Muscle of back (tissue), 3 donors: ENCODE measurements at regions not wholly inside any gene's neighbourhood (a gene's known extent, or its start where the extent isn't known, plus 50 kb on each side); places are given as distances from the start of the nearest gene placed in this dataset.
"Not testable (repeated sequence)": the region's sequence is repeated elsewhere in the genome, so short reads cannot be mapped to it uniquely, and the experiment has no call there.

ENCODE experiments used
- DNase-seq, 3 donors: peaks; one replicate each; pipeline versions ENCODE4 v3.0.0 to v3.0.0-alpha.2; 2013

GRCh38 chr10:6737080-6737641, 157.1 kb upstream of the PRKCQ start:
- DNase-seq: peak in 2 of 3 donors; percentile 28

- DNase-seq: no peak
These were observed 154.2 kb upstream of the PRKCQ start for GRCh38 chr10:6734286-6734685.

- peak in 2 of 3 donors; percentile 72 to 86 for DNase-seq
These were observed 149.8 kb upstream of the PRKCQ start for GRCh38 chr10:6729861-6730344.

GRCh38 chr10:6729071-6729774, 149.1 kb upstream of the PRKCQ start:
- peak in 2 of 3 donors; percentile 57 to 79 for DNase-seq

GRCh38 chr10:6726924-6727323, 146.8 kb upstream of the PRKCQ start:
- no peak for DNase-seq

- DNase-seq: no peak
These were observed 142.5 kb upstream of the PRKCQ start for GRCh38 chr10:6722616-6723004.

- DNase-seq: peak; percentile 71 to 94 (median 88)
These were observed 142.0 kb upstream of the PRKCQ start for GRCh38 chr10:6721964-6722615.

- peak; percentile 63 to 93 (median 86) for DNase-seq
These were observed 141.4 kb upstream of the PRKCQ start for GRCh38 chr10:6721480-6721879.

GRCh38 chr10:6719561-6719960, 139.5 kb upstream of the PRKCQ start:
- DNase-seq: no peak

GRCh38 chr10:6718550-6718949, 138.5 kb upstream of the PRKCQ start:
- no peak for DNase-seq

GRCh38 chr10:6716516-6716915, 136.4 kb upstream of the PRKCQ start:
- no peak for DNase-seq

GRCh38 chr10:6713716-6714115, 133.6 kb upstream of the PRKCQ start:
- DNase-seq: no peak

- DNase-seq: no peak
These were observed 133.0 kb upstream of the PRKCQ start for GRCh38 chr10:6713120-6713519.

- DNase-seq: no peak
These were observed 131.8 kb upstream of the PRKCQ start for GRCh38 chr10:6711881-6712280.

GRCh38 chr10:6711408-6711841, 131.3 kb upstream of the PRKCQ start:
- DNase-seq: no peak

- DNase-seq: no peak
These were observed 127.3 kb upstream of the PRKCQ start for GRCh38 chr10:6707352-6707751.

- DNase-seq: no peak
These were observed 126.6 kb upstream of the PRKCQ start for GRCh38 chr10:6706725-6707124.

GRCh38 chr10:6704896-6705295, 124.8 kb upstream of the PRKCQ start:
- no peak for DNase-seq

- not testable (repeated sequence) for DNase-seq
These were observed 122.8 kb upstream of the PRKCQ start for GRCh38 chr10:6702833-6703232.

GRCh38 chr10:6702030-6702429, 122.0 kb upstream of the PRKCQ start:
- DNase-seq: no peak

GRCh38 chr10:6701289-6701688, 121.2 kb upstream of the PRKCQ start:
- no peak for DNase-seq

- no peak for DNase-seq
These were observed 120.0 kb upstream of the PRKCQ start for GRCh38 chr10:6700066-6700465.

GRCh38 chr10:6699336-6699735, 119.3 kb upstream of the PRKCQ start:
- no peak for DNase-seq
